GM12878 (cell line): ENCODE measurements at regions not wholly inside any gene's neighbourhood (a gene's known extent, or its start where the extent isn't known, plus 50 kb on each side); places are given as distances from the start of the nearest gene placed in this dataset.

Experiments used
- ATAC-seq: fragments of 200-7000 bp; cut with Tn5 transposase; 3 replicates; pipeline ENCODE4 v1.9.1; 2020; ENCODE audit warnings: mild to moderate bottlenecking, moderate library complexity
- BruUV-seq: library from RNA; stranded (reverse); fragments of 400-500 nt; replicated peaks from 2 replicates; lab custom pipeline; 2021; lab: Mats Ljungman, UMichigan
- CTCF ChIA-PET: fragments of 300-600 bp; sonication (Branson Sonifier 250); formaldehyde crosslinking; extraction: SDS; loops from one replicate; lab custom pipeline; 2021; ENCODE audit warnings: inconsistent platforms; lab: Yijun Ruan, JAX
- POLR2A ChIA-PET: fragments of 350-600 bp; formaldehyde crosslinking; extraction: SDS; loops from one replicate; lab custom pipeline; 2021; ENCODE audit warnings: inconsistent platforms; lab: Charles Lee
- RAD21 ChIA-PET: fragments of 300-600 bp; sonication (Branson Sonifier 250); formaldehyde crosslinking; loops from one replicate; lab custom pipeline; 2023; ENCODE audit warnings: antibody characterized with exemption; ENCODE audit not compliant: unreplicated experiment; lab: Charles Lee
- SMC1A ChIA-PET: fragments of 300-600 bp; sonication (Branson Sonifier 250); formaldehyde crosslinking; loops from one replicate; lab custom pipeline; 2023; ENCODE audit not compliant: unreplicated experiment, uncharacterized antibody; lab: Charles Lee
- DNase-seq: peaks from one replicate; pipeline ENCODE4 v3.0.0-alpha.2; 2011; ENCODE audit warnings: low read depth, low spot score
- FAIRE-seq: peaks from 3 replicates; lab custom pipeline; 2011; peaks lifted over from hg19 to GRCh38; lab: Jason Lieb, UNC
- H2AFZ ChIP-seq: 2 replicates; pipeline ENCODE4 v1.6.0; 2011; ENCODE audit warnings: low read depth, low read length, control low read depth; ENCODE audit not compliant: control insufficient read depth
- H3K27ac ChIP-seq: 2 replicates; pipeline ENCODE4 v1.5.1; 2011; ENCODE audit warnings: control low read depth; ENCODE audit not compliant: control insufficient read depth, insufficient read depth
- H3K27me3 ChIP-seq, 2 experiments: replicated peaks in 1 of 2; 2 replicates each; pipeline versions ENCODE4 v1.6.0 to v1.6.1; 2011; ENCODE audit warnings: low read length in 1 of 2; ENCODE audit not compliant: control insufficient read depth in 2 of 2, insufficient read depth in 2 of 2
- H3K36me3 ChIP-seq, 2 experiments: 2 replicates each; pipeline ENCODE4 v1.5.1; 2011; ENCODE audit warnings: low read length in 1 of 2; ENCODE audit not compliant: control insufficient read depth in 2 of 2, insufficient read depth in 2 of 2
- H3K4me1 ChIP-seq: 2 replicates; pipeline ENCODE4 v1.6.1; 2011; ENCODE audit warnings: mild to moderate bottlenecking, low read length, moderate library complexity, mixed read lengths; ENCODE audit not compliant: control insufficient read depth, insufficient read depth
- H3K4me2 ChIP-seq: 2 replicates; pipeline ENCODE4 v1.6.0; 2011; ENCODE audit warnings: control low read depth; ENCODE audit not compliant: control insufficient read depth, insufficient read depth
- H3K4me3 ChIP-seq: fragments of 200-600 bp; sonication (generic); 2 replicates; pipeline ENCODE4 v1.5.1; 2016
- H3K79me2 ChIP-seq: 2 replicates; pipeline ENCODE4 v1.6.0; 2011; ENCODE audit warnings: low read length; ENCODE audit not compliant: control insufficient read depth, insufficient read depth
- H3K9ac ChIP-seq: 2 replicates; pipeline ENCODE4 v1.8.0; 2011; ENCODE audit warnings: low read length, control low read depth, mixed read lengths; ENCODE audit not compliant: control insufficient read depth, insufficient read depth
- H3K9me3 ChIP-seq: replicated peaks from 3 replicates; pipeline ENCODE4 v1.5.1; 2011; ENCODE audit warnings: mild to moderate bottlenecking, low read length; ENCODE audit not compliant: control insufficient read depth, insufficient read depth
- H4K20me1 ChIP-seq: 2 replicates; pipeline ENCODE4 v1.6.0; 2011; ENCODE audit not compliant: control insufficient read depth, insufficient read depth
- BCL3 ChIP-seq: IDR thresholded peaks from 2 replicates; pipeline ENCODE4 v1.6.1; 2011; ENCODE audit warnings: borderline replicate concordance, low read depth, mild to moderate bottlenecking, moderate library complexity, low read length; ENCODE audit not compliant: insufficient read depth, poor library complexity, severe bottlenecking
- CBX3 ChIP-seq: fragments of 200-600 bp; sonication (generic); IDR thresholded peaks from 2 replicates; pipeline ENCODE4 v1.6.1; 2016; ENCODE audit warnings: low read depth, borderline replicate concordance
- CEBPB ChIP-seq, 2 experiments: fragments of 150-350 bp in 1 of 2; IDR thresholded peaks; 2 replicates each; pipeline ENCODE4 v1.6.1; 2012 to 2014; ENCODE audit warnings: low read depth in 2 of 2, low read length in 2 of 2, borderline replicate concordance in 1 of 2, inconsistent platforms in 1 of 2
- FOS ChIP-seq: IDR thresholded peaks from 3 replicates; pipeline ENCODE4 v1.6.1; 2011; ENCODE audit warnings: borderline replicate concordance; ENCODE audit not compliant: insufficient read length; ENCODE audit errors: extremely low read depth
- IRF4 ChIP-seq: IDR thresholded peaks from 2 replicates; pipeline ENCODE4 v1.6.1; 2011; ENCODE audit warnings: low read depth, low read length
- JUNB ChIP-seq: IDR thresholded peaks from 2 replicates; pipeline ENCODE4 v1.6.1; 2016; ENCODE audit warnings: antibody characterized with exemption, mild to moderate bottlenecking
- WGBS: methylation state at CpG from one replicate; pipeline ENCODE4 v1.1.6; 2016; ENCODE audit warnings: low lambda C conversion rate; ENCODE audit not compliant: insufficient replicate concordance, insufficient coverage; ENCODE audit errors: missing lambda C conversion rate; 5-methylcytosine and 5-hydroxymethylcytosine counted together
- in situ Hi-C: fragments of 300-500 bp; cut with MboI; formaldehyde crosslinking; loops from 9 replicates; pipeline ENCODE4 v1.14.3; 2018; ENCODE audit warnings: mixed read lengths
- intact Hi-C: fragments of 100-400 bp; cut with micrococcal nuclease; formaldehyde crosslinking; loops from one replicate; pipeline ENCODE4 v1.14.2; 2022; ENCODE audit not compliant: unreplicated experiment

- CTCF ChIA-PET, result no interaction called here
- no peak overlapping the region for H2AFZ ChIP-seq
- no peaks in the 10 kb centered on the region; the same call in 2 of the 3 replicates for H3K9me3 ChIP-seq
- H3K79me2 ChIP-seq, result no peaks in the 10 kb centered on the region
- WGBS, result 64% methylated on average over 9 of the region's 9 CpGs
- H3K4me1 ChIP-seq, result no peaks in the 10 kb centered on the region
- no peaks in the 10 kb centered on the region for H4K20me1 ChIP-seq
- H3K4me3 ChIP-seq, result no peak overlapping the region
- POLR2A ChIA-PET, result no interaction called here
- no peaks in the 10 kb centered on the region for H3K27me3 ChIP-seq
- RAD21 ChIA-PET, result no interaction called here
- SMC1A ChIA-PET, result no interaction called here
- H3K27ac ChIP-seq, result no peak overlapping the region
- H3K9ac ChIP-seq, result no peak overlapping the region
- DNase-seq, result no peak
- FAIRE-seq, result no peak
- H3K36me3 ChIP-seq, result no peaks in the 10 kb centered on the region
- H3K4me2 ChIP-seq, result no peak overlapping the region
- no peak for ATAC-seq
- in situ Hi-C loops (no loop called here), intact Hi-C loops (no loop called here)
- BruUV-seq, result no TSS peak
- TF ChIP-seq FOS (no peak), IRF4 (no peak), BCL3 (no peak), JUNB (no peak), CBX3 (no peak), CEBPB (IDR thresholded peaks at IDR 0.05; ENCODE audit: borderline replicate concordance in 1 of 2, low read depth in 2 of 2, low read length in 2 of 2) (no peak)
- TF ChIP-seq, all 136 proteins: peak for 0
Measured at GRCh38 chr18:78559584-78559983, 420.0 kb upstream of the SALL3 start.
